PFSK-1 (cell line): ENCODE measurements at regions not wholly inside any gene's neighbourhood (a gene's known extent, or its start where the extent isn't known, plus 50 kb on each side); places are given as distances from the start of the nearest gene placed in this dataset.

Source experiments
- FOXP2 ChIP-seq: optimal IDR thresholded peaks from 2 replicates; pipeline ENCODE3; 2011; ENCODE audit warnings: borderline replicate concordance, control low read depth, inconsistent platforms; ENCODE audit not compliant: insufficient read depth; ENCODE audit errors: extremely low read length, extremely low read depth
- POLR2AphosphoS5 ChIP-seq: IDR thresholded peaks from 2 replicates; pipeline ENCODE4 v1.6.1; 2012; ENCODE audit warnings: low read depth, mild to moderate bottlenecking, control low read depth, low read length, moderate library complexity
- SIN3A ChIP-seq: IDR thresholded peaks from 2 replicates; pipeline ENCODE4 v1.6.1; 2012; ENCODE audit warnings: mild to moderate bottlenecking, low read length, moderate library complexity, borderline replicate concordance; ENCODE audit not compliant: insufficient read depth
- TAF1 ChIP-seq: IDR thresholded peaks from 2 replicates; pipeline ENCODE4 v1.6.1; 2012; ENCODE audit warnings: low read length, control low read depth, borderline replicate concordance; ENCODE audit not compliant: insufficient read depth
- TF ChIP-seq, protein P1 (sequence below), 2 experiments: IDR thresholded peaks; 2 replicates each; pipeline versions ENCODE4 v1.6.1 to v1.8.0; 2011 to 2012; ENCODE audit warnings: low read depth in 2 of 2, low read length in 2 of 2, control low read depth in 1 of 2, inconsistent platforms in 1 of 2, mild to moderate bottlenecking in 1 of 2, moderate library complexity in 1 of 2; ENCODE audit not compliant: insufficient read depth in 1 of 2

DNA sequence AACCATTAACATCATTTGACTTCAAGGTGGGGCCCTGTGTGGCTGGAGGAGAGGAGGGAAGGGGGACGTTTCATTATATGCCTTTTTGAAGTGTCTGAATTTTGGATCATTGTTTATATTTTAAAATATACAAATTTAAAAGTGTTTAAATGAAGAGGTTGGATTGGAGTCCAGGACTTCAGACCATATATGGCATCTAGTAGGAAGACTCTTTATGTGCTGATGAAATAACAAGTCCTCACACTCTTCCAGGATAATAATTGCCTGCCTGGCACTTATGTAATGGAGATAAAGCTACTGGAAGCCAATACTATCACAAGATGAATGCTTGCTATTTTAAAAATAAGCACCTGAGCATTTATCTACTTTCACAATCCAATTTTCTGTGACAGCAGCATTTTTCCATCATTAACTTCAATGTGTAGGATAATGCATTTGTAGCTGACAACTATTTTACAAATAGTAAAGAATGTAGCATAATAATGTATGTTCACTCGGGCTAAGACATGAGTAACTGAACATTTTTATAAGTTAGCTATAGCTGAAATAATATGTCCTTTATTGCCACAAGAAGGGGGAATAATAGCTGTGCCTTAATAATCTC lies 188.4 kb downstream of the MTCL1 start:
- TF ChIP-seq POLR2AphosphoS5, result no peak
- TF ChIP-seq, protein P1, sequence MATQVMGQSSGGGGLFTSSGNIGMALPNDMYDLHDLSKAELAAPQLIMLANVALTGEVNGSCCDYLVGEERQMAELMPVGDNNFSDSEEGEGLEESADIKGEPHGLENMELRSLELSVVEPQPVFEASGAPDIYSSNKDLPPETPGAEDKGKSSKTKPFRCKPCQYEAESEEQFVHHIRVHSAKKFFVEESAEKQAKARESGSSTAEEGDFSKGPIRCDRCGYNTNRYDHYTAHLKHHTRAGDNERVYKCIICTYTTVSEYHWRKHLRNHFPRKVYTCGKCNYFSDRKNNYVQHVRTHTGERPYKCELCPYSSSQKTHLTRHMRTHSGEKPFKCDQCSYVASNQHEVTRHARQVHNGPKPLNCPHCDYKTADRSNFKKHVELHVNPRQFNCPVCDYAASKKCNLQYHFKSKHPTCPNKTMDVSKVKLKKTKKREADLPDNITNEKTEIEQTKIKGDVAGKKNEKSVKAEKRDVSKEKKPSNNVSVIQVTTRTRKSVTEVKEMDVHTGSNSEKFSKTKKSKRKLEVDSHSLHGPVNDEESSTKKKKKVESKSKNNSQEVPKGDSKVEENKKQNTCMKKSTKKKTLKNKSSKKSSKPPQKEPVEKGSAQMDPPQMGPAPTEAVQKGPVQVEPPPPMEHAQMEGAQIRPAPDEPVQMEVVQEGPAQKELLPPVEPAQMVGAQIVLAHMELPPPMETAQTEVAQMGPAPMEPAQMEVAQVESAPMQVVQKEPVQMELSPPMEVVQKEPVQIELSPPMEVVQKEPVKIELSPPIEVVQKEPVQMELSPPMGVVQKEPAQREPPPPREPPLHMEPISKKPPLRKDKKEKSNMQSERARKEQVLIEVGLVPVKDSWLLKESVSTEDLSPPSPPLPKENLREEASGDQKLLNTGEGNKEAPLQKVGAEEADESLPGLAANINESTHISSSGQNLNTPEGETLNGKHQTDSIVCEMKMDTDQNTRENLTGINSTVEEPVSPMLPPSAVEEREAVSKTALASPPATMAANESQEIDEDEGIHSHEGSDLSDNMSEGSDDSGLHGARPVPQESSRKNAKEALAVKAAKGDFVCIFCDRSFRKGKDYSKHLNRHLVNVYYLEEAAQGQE (IDR thresholded peaks at IDR 0.05; ENCODE audit: insufficient read depth in 1 of 2, low read depth in 2 of 2, low read length in 2 of 2), result no peak

DNA sequence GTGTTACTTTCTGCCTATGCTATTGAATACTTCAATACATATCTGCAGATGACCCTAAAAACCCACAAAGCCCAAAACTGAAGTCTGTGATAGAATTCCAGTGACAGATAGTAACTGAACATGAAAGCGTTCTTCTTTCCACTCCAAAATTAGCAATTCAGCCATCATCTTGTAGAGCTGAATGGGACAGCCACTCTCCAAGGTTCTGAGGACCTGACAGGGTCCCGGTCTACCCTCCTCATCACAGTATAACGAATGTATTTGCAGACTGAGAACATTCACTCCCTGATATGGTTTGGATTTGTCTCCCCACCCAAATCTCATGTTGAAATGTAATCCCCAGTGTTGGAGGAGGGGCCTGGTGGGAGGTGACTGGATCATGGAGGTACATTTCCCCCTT lies 189.5 kb downstream of the MTCL1 start:
- TF ChIP-seq SIN3A (no peak), FOXP2 (no peak), POLR2AphosphoS5 (no peak), TAF1 (no peak)
- TF ChIP-seq, protein P1 (IDR thresholded peaks at IDR 0.05; ENCODE audit: insufficient read depth in 1 of 2, low read depth in 2 of 2, low read length in 2 of 2), result peak in 1 of 2 experiments; percentile 82; a peak in 2 of 4 replicates

DNA sequence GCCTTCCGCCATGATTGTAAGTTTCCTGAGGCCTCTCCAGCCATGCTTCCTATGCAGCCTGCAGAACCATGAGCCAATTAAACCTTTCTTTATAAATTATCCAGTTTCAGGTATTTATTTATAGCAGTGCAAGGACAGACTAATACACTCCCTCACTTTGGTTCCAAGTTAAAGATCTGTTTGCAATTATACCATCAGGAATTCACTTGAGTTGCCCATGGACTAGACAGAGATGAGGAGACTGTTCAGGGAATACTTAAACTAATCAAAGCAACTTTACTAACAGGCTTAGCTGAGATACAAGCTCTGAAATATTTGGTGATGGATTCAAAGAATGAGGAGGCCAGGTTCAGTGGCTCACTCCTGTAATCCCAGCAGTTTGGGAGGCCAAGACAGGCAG lies 190.0 kb downstream of the MTCL1 start:
- no peak for TF ChIP-seq TAF1
- no peak for TF ChIP-seq POLR2AphosphoS5
- no peak for TF ChIP-seq SIN3A
- no peak for TF ChIP-seq FOXP2
- TF ChIP-seq, protein P1 (IDR thresholded peaks at IDR 0.05; ENCODE audit: insufficient read depth in 1 of 2, low read depth in 2 of 2, low read length in 2 of 2), result no peak

DNA sequence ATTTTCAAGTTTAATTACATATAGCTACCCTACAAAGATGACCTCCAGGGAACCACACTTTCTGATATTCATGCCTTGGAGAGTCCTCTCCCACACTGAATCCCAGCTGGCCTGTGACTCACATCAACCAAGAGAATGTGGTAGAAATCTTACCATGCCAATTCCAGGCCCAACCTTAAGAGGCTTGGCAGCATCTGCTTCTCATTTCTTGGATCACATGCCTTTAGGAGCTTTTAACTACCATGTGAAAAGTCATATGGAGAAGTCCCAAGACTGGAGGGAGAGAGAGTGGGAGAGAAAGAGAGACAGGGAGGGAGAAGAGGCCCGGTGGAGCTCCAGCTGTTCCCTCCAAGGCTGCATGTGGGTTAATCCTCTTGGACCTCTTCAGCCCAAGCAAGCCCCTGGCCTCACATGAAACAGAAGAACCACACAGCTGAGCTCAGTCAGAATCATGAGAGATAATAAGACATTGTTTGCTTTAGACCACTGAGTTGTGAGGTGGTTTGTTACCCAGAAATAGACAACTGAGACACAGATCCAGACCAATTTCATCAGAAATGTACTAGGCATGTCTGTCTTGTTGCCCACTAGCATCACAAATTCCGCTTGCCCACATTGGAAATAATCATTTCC lies 190.7 kb downstream of the MTCL1 start:
- no peak for TF ChIP-seq FOXP2

DNA sequence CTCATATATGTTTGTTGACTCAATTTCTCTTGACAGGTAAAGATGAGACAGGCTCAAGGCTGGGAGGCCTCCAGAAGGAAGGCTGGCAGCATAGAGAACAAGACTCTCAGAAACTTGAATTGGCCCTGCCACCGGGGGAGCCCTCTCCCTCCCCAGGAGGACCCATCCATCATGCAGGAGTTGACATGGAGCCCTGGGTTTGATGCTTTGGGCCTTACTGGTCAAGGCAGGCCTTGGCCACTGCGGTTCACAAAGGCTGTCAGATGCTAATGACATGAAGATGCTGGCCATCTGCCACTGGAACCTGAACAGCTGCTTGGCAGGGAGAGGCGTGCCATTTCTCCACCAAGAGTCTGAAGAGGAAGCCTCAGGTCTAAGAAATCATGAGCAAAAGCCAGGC lies 193.6 kb downstream of the MTCL1 start:
- TF ChIP-seq TAF1 (no peak), FOXP2 (no peak), SIN3A (no peak), POLR2AphosphoS5 (no peak)
- TF ChIP-seq, protein P1 (IDR thresholded peaks at IDR 0.05; ENCODE audit: insufficient read depth in 1 of 2, low read depth in 2 of 2, low read length in 2 of 2), result no peak
